Trophoblast cell (in vitro differentiated cells and primary cell): ENCODE measurements at regions not wholly inside any gene's neighbourhood (a gene's known extent, or its start where the extent isn't known, plus 50 kb on each side); places are given as distances from the start of the nearest gene placed in this dataset.

Source experiments
- DNase-seq, 2 donors: peaks; one replicate each; pipeline ENCODE4 v3.0.0-alpha.2; 2016
- H2AFZ ChIP-seq: 2 replicates; pipeline ENCODE4 v1.6.1; 2013; ENCODE audit warnings: low read length, moderate library complexity, mild to moderate bottlenecking; ENCODE audit not compliant: insufficient read depth, poor library complexity
- H2AK5ac ChIP-seq: 2 replicates; pipeline ENCODE4 v1.6.1; 2013; ENCODE audit warnings: mild to moderate bottlenecking, low read length
- H2BK120ac ChIP-seq: 2 replicates; pipeline ENCODE4 v1.6.1; 2013; ENCODE audit warnings: low read length, mild to moderate bottlenecking, moderate library complexity; ENCODE audit not compliant: insufficient read depth, poor library complexity
- H2BK12ac ChIP-seq: 2 replicates; pipeline ENCODE4 v1.6.1; 2013; ENCODE audit warnings: mild to moderate bottlenecking, low read length, moderate library complexity
- H2BK5ac ChIP-seq: 2 replicates; pipeline ENCODE4 v1.6.1; 2013; ENCODE audit warnings: low read length, low read depth, moderate library complexity, mild to moderate bottlenecking; ENCODE audit not compliant: poor library complexity
- H3K14ac ChIP-seq: 2 replicates; pipeline ENCODE4 v1.6.1; 2013; ENCODE audit warnings: mild to moderate bottlenecking, low read length
- H3K18ac ChIP-seq: 2 replicates; pipeline ENCODE4 v1.6.1; 2013; ENCODE audit warnings: mild to moderate bottlenecking, low read length
- H3K23ac ChIP-seq: 2 replicates; pipeline ENCODE4 v1.6.1; 2013; ENCODE audit warnings: low read length
- H3K27ac ChIP-seq: 2 replicates; pipeline ENCODE4 v1.5.1; 2013; ENCODE audit warnings: low read depth, mild to moderate bottlenecking, inconsistent platforms, low read length, moderate library complexity
- H3K27me3 ChIP-seq: 2 replicates; pipeline ENCODE4 v1.6.1; 2013; ENCODE audit warnings: inconsistent platforms, mild to moderate bottlenecking, low read length, moderate library complexity; ENCODE audit not compliant: insufficient read depth
- H3K36me3 ChIP-seq, 2 experiments: 1 replicate in 1 of 2; 2 replicates in 1 of 2; pipeline ENCODE4 v1.6.1; 2013; ENCODE audit warnings: low read length in 2 of 2, mild to moderate bottlenecking in 2 of 2, moderate library complexity in 1 of 2; ENCODE audit not compliant: insufficient read depth in 2 of 2, control insufficient read depth in 1 of 2
- H3K4ac ChIP-seq: 2 replicates; pipeline ENCODE4 v1.6.1; 2013; ENCODE audit warnings: low read depth, mild to moderate bottlenecking, low read length, moderate library complexity
- H3K4me1 ChIP-seq, 2 experiments: 1 replicate in 1 of 2; 2 replicates in 1 of 2; pipeline ENCODE4 v1.6.1; 2013; ENCODE audit warnings: low read length in 2 of 2, mild to moderate bottlenecking in 2 of 2, moderate library complexity in 1 of 2; ENCODE audit not compliant: insufficient read depth in 2 of 2, control insufficient read depth in 1 of 2
- H3K4me2 ChIP-seq: 2 replicates; pipeline ENCODE4 v1.6.1; 2013; ENCODE audit warnings: inconsistent platforms, mild to moderate bottlenecking, low read length, moderate library complexity
- H3K4me3 ChIP-seq: 2 replicates; pipeline ENCODE4 v1.5.1; 2013; ENCODE audit warnings: mild to moderate bottlenecking, low read depth, low read length, inconsistent platforms
- H3K79me1 ChIP-seq: one replicate; pipeline ENCODE4 v1.6.1; 2013; ENCODE audit warnings: low read length
- H3K79me2 ChIP-seq: 2 replicates; pipeline ENCODE4 v1.6.1; 2013; ENCODE audit warnings: low read length, mild to moderate bottlenecking; ENCODE audit not compliant: control insufficient read depth, insufficient read depth, poor library complexity
- H3K9ac ChIP-seq: 2 replicates; pipeline ENCODE4 v1.6.1; 2013; ENCODE audit warnings: mild to moderate bottlenecking, low read length
- H3K9me3 ChIP-seq: 2 replicates; pipeline ENCODE4 v1.6.1; 2013; ENCODE audit warnings: low read depth, mild to moderate bottlenecking, control low read depth, inconsistent platforms, low read length; ENCODE audit not compliant: insufficient read depth
- H4K12ac ChIP-seq: 2 replicates; pipeline ENCODE4 v1.6.1; 2013; ENCODE audit warnings: low read depth, mild to moderate bottlenecking, low read length, moderate library complexity
- H4K8ac ChIP-seq: 2 replicates; pipeline ENCODE4 v1.6.1; 2013; ENCODE audit warnings: low read depth, mild to moderate bottlenecking, low read length, moderate library complexity
- H4K91ac ChIP-seq: one replicate; pipeline ENCODE4 v1.6.1; 2013; ENCODE audit warnings: low read depth, mild to moderate bottlenecking, low read length, moderate library complexity
- WGBS: extraction: QIAGEN DNeasy Blood & Tissue Kit; methylation state at CpG from one replicate; pipeline ENCODE4 v1.1.7; 2013; ENCODE audit warnings: missing lambda C conversion rate; ENCODE audit not compliant: insufficient read length, insufficient coverage; ENCODE audit errors: extremely low coverage; 5-methylcytosine and 5-hydroxymethylcytosine counted together

GRCh38 chr10:128874331-128874730 is 592.7 kb upstream of the MGMT start:
- Histone ChIP-seq H2AK5ac (no peak overlapping the region), H3K36me3 (no peaks in the 10 kb centered on the region), H4K8ac (no peak overlapping the region), H3K9ac (no peak overlapping the region), H3K4me1 (no peaks in the 10 kb centered on the region), H3K79me2 (no peaks in the 10 kb centered on the region), H2BK5ac (no peak overlapping the region), H3K23ac (no peak overlapping the region), H2AFZ (no peak overlapping the region), H4K91ac (no peak overlapping the region), H3K79me1 (no peaks in the 10 kb centered on the region), H3K27ac (no peak overlapping the region), H2BK120ac (no peak overlapping the region), H3K4me3 (no peak overlapping the region), H3K18ac (no peak overlapping the region), H4K12ac (no peak overlapping the region), H3K14ac (no peak overlapping the region), H3K27me3 (no peaks in the 10 kb centered on the region), H3K4me2 (no peak overlapping the region), H3K9me3 (no peaks in the 10 kb centered on the region), H3K4ac (no peak overlapping the region), H2BK12ac (no peak overlapping the region)
- DNase-seq = no peak
- no CpG with 5 or more reads among the region's 3 CpGs for WGBS

- H3K18ac ChIP-seq = no peak overlapping the region
- H3K27ac ChIP-seq = no peak overlapping the region
- no peaks in the 10 kb centered on the region for H3K79me1 ChIP-seq
- H4K12ac ChIP-seq = no peak overlapping the region
- no peak overlapping the region for H3K9ac ChIP-seq
- H3K9me3 ChIP-seq = peaks cover 2% of the 10 kb centered on the region
- H3K4me1 ChIP-seq = no peaks in the 10 kb centered on the region
- H3K14ac ChIP-seq = no peak overlapping the region
- no CpG with 5 or more reads among the region's 8 CpGs for WGBS
- H3K4ac ChIP-seq = no peak overlapping the region
- H3K79me2 ChIP-seq = no peaks in the 10 kb centered on the region
- no peak overlapping the region for H2AK5ac ChIP-seq
- no peak overlapping the region for H2BK5ac ChIP-seq
- H3K27me3 ChIP-seq = no peaks in the 10 kb centered on the region
- peak; percentile 15 to 76 for DNase-seq
- no peaks in the 10 kb centered on the region for H3K36me3 ChIP-seq
- H4K8ac ChIP-seq = no peak overlapping the region
- no peak overlapping the region for H4K91ac ChIP-seq
- no peak overlapping the region for H2AFZ ChIP-seq
- H2BK120ac ChIP-seq = no peak overlapping the region
- no peak overlapping the region for H3K4me2 ChIP-seq
- no peak overlapping the region for H3K4me3 ChIP-seq
- no peak overlapping the region for H3K23ac ChIP-seq
- no peak overlapping the region for H2BK12ac ChIP-seq
These were observed 591.9 kb upstream of the MGMT start for GRCh38 chr10:128875030-128875744.

- Histone ChIP-seq H2BK120ac (no peak overlapping the region), H2BK12ac (no peak overlapping the region), H3K4me1 (no peaks in the 10 kb centered on the region), H3K4me3 (no peak overlapping the region), H3K23ac (no peak overlapping the region), H4K91ac (no peak overlapping the region), H3K79me1 (no peaks in the 10 kb centered on the region), H2AK5ac (no peak overlapping the region), H3K27ac (no peak overlapping the region), H3K36me3 (no peaks in the 10 kb centered on the region), H3K9ac (no peak overlapping the region), H3K14ac (no peak overlapping the region), H2BK5ac (no peak overlapping the region), H3K18ac (no peak overlapping the region), H3K79me2 (no peaks in the 10 kb centered on the region), H4K12ac (no peak overlapping the region), H3K4me2 (no peak overlapping the region), H3K27me3 (no peaks in the 10 kb centered on the region), H3K4ac (no peak overlapping the region), H4K8ac (no peak overlapping the region), H2AFZ (no peak overlapping the region), H3K9me3 (peaks cover 3% of the 10 kb centered on the region)
- WGBS = no CpG with 5 or more reads among the region's 7 CpGs
- peak; percentile 73 for DNase-seq
These were observed 590.9 kb upstream of the MGMT start for GRCh38 chr10:128875956-128876736.

GRCh38 chr10:128877141-128877540 is 589.9 kb upstream of the MGMT start:
- Histone ChIP-seq H3K27me3 (no peaks in the 10 kb centered on the region), H2AK5ac (no peak overlapping the region)

More at GRCh38 chr10:128877141-128877540, 589.9 kb upstream of the MGMT start:
- Histone ChIP-seq H3K4me1 (no peaks in the 10 kb centered on the region), H3K4me2 (no peak overlapping the region), H3K23ac (no peak overlapping the region), H4K12ac (no peak overlapping the region), H2AFZ (no peak overlapping the region), H3K79me2 (no peaks in the 10 kb centered on the region), H4K91ac (no peak overlapping the region), H3K4ac (no peak overlapping the region), H2BK5ac (no peak overlapping the region), H3K18ac (no peak overlapping the region), H3K9ac (no peak overlapping the region), H3K14ac (no peak overlapping the region), H3K9me3 (peaks cover 6% of the 10 kb centered on the region), H3K27ac (no peak overlapping the region), H3K36me3 (no peaks in the 10 kb centered on the region), H3K4me3 (no peak overlapping the region), H3K79me1 (no peaks in the 10 kb centered on the region), H2BK12ac (no peak overlapping the region), H2BK120ac (no peak overlapping the region), H4K8ac (no peak overlapping the region)
- no peak for DNase-seq
- no CpG with 5 or more reads among the region's 10 CpGs for WGBS
